Right ventricle myocardium inferior (tissue), 1 donor: ENCODE measurements at regions not wholly inside any gene's neighbourhood (a gene's known extent, or its start where the extent isn't known, plus 50 kb on each side); places are given as distances from the start of the nearest gene placed in this dataset.
"Not testable (repeated sequence)": the region's sequence is repeated elsewhere in the genome, so short reads cannot be mapped to it uniquely, and the experiment has no call there.

ENCODE experiments used
- ATAC-seq: fragments of 200-7000 bp; cut with Tn5 transposase; one replicate; pipeline ENCODE4 v1.9.1; 2020; ENCODE audit warnings: mild to moderate bottlenecking, moderate library complexity
- DNase-seq: peaks from one replicate; pipeline ENCODE4 v3.0.0; 2021; ENCODE audit errors: missing footprints
- intact Hi-C: fragments of 100-400 bp; cut with DNase I; formaldehyde crosslinking; loops from one replicate; pipeline ENCODE4 v1.11.0; 2022
- donor health status: DM: no; HTN: yes; CAD: no; lungs with severe emphysema.

GRCh38 chr9:63814970-63815669 is 1469.9 kb downstream of the FOXD4L5 start:
- ATAC-seq, result not testable (repeated sequence)

GRCh38 chr9:63813391-63814021 is 1471.5 kb downstream of the FOXD4L5 start:
- ATAC-seq, intact Hi-C loops, DNase-seq: not testable (repeated sequence)

More at GRCh38 chr9:63814970-63815669, 1469.9 kb downstream of the FOXD4L5 start:
- DNase-seq, result peak; percentile 71
- intact Hi-C loops, result not testable (repeated sequence)

- DNase-seq, intact Hi-C loops: not testable (repeated sequence)
- peak; percentile 56 for ATAC-seq
These were observed 1472.2 kb downstream of the FOXD4L5 start for GRCh38 chr9:63812822-63813221.

GRCh38 chr9:63804205-63804604 is 1480.8 kb downstream of the FOXD4L5 start:
- DNase-seq, intact Hi-C loops, ATAC-seq: not testable (repeated sequence)

- DNase-seq, intact Hi-C loops, ATAC-seq: not testable (repeated sequence)
These were observed 1490.8 kb downstream of the FOXD4L5 start for GRCh38 chr9:63794081-63794685.

- DNase-seq, ATAC-seq, intact Hi-C loops: not testable (repeated sequence)
These were observed 1497.6 kb downstream of the FOXD4L5 start for GRCh38 chr9:63787454-63787853.

- DNase-seq, intact Hi-C loops, ATAC-seq: not testable (repeated sequence)
These were observed 1500.0 kb downstream of the FOXD4L5 start for GRCh38 chr9:63785059-63785458.

- ATAC-seq, intact Hi-C loops: not testable (repeated sequence)
- DNase-seq, result peak; percentile 65
These were observed 1500.6 kb downstream of the FOXD4L5 start for GRCh38 chr9:63784421-63784820.

GRCh38 chr9:63781817-63782439 is 1503.1 kb downstream of the FOXD4L5 start:
- not testable (repeated sequence) for ATAC-seq, DNase-seq

GRCh38 chr9:63781390-63781789 is 1503.6 kb downstream of the FOXD4L5 start:
- DNase-seq, result not testable (repeated sequence)
- ATAC-seq, result peak; percentile 42

More at GRCh38 chr9:63781817-63782439, 1503.1 kb downstream of the FOXD4L5 start:
- intact Hi-C loops, result not testable (repeated sequence)

GRCh38 chr9:63776220-63776619 is 1508.8 kb downstream of the FOXD4L5 start:
- DNase-seq, intact Hi-C loops: not testable (repeated sequence)
- peak; percentile 16 for ATAC-seq

More at GRCh38 chr9:63781390-63781789, 1503.6 kb downstream of the FOXD4L5 start:
- intact Hi-C loops, result not testable (repeated sequence)

GRCh38 chr9:63775092-63775426 is 1510.0 kb downstream of the FOXD4L5 start:
- intact Hi-C loops, ATAC-seq: not testable (repeated sequence)
- DNase-seq, result peak; percentile 40

GRCh38 chr9:63774369-63775091 is 1510.5 kb downstream of the FOXD4L5 start:
- ATAC-seq, intact Hi-C loops: not testable (repeated sequence)
- DNase-seq, result peak; percentile 1

- ATAC-seq, DNase-seq, intact Hi-C loops: not testable (repeated sequence)
These were observed 1522.8 kb downstream of the FOXD4L5 start for GRCh38 chr9:63762230-63762629.

- DNase-seq, intact Hi-C loops, ATAC-seq: not testable (repeated sequence)
These were observed 1556.0 kb downstream of the FOXD4L5 start for GRCh38 chr9:63729021-63729420.

GRCh38 chr9:63728287-63728686 is 1556.7 kb downstream of the FOXD4L5 start:
- no peak for DNase-seq
- intact Hi-C loops, result no loop called here
- no peak for ATAC-seq

- ATAC-seq, DNase-seq, intact Hi-C loops: not testable (repeated sequence)
These were observed 1576.7 kb downstream of the FOXD4L5 start for GRCh38 chr9:63708285-63708684.

- intact Hi-C loops, DNase-seq, ATAC-seq: not testable (repeated sequence)
These were observed 1580.6 kb downstream of the FOXD4L5 start for GRCh38 chr9:63704456-63704855.
